H9 (cell line): ENCODE measurements at regions not wholly inside any gene's neighbourhood (a gene's known extent, or its start where the extent isn't known, plus 50 kb on each side); places are given as distances from the start of the nearest gene placed in this dataset.

Experiments used
- DNase-seq: peaks from one replicate; pipeline ENCODE4 v3.0.0-alpha.2; 2017
- H2AFZ ChIP-seq: one replicate; pipeline ENCODE4 v1.6.1; 2013; ENCODE audit warnings: mild to moderate bottlenecking, low read length, control low read depth, moderate library complexity
- H2AK5ac ChIP-seq: 2 replicates; pipeline ENCODE4 v1.6.1; 2013; ENCODE audit warnings: low read length, control low read depth, mixed read lengths; ENCODE audit not compliant: insufficient read length
- H2BK120ac ChIP-seq: one replicate; pipeline ENCODE4 v1.6.1; 2013; ENCODE audit warnings: low read depth, mild to moderate bottlenecking, low read length, control low read depth, inconsistent platforms; ENCODE audit not compliant: poor library complexity, severe bottlenecking
- H2BK12ac ChIP-seq: 2 replicates; pipeline ENCODE4 v1.6.1; 2013; ENCODE audit warnings: low read length, control low read depth, mixed read lengths, low read depth; ENCODE audit not compliant: insufficient read length
- H2BK15ac ChIP-seq: 2 replicates; pipeline ENCODE4 v1.6.1; 2013; ENCODE audit warnings: low read depth, low read length, control low read depth
- H2BK20ac ChIP-seq: one replicate; pipeline ENCODE4 v1.6.1; 2013; ENCODE audit warnings: low read depth, mild to moderate bottlenecking, low read length, control low read depth, inconsistent platforms; ENCODE audit not compliant: poor library complexity, severe bottlenecking
- H2BK5ac ChIP-seq: 2 replicates; pipeline ENCODE4 v1.6.1; 2013; ENCODE audit warnings: low read length, control low read depth, mixed read lengths; ENCODE audit not compliant: insufficient read length
- H3K14ac ChIP-seq: 2 replicates; pipeline ENCODE4 v1.6.1; 2013; ENCODE audit warnings: low read length, control low read depth; ENCODE audit not compliant: insufficient read depth
- H3K18ac ChIP-seq: 2 replicates; pipeline ENCODE4 v1.6.1; 2013; ENCODE audit warnings: low read depth, mild to moderate bottlenecking, mixed read lengths, low read length, control low read depth; ENCODE audit not compliant: insufficient read length
- H3K23ac ChIP-seq: 2 replicates; pipeline ENCODE4 v1.6.1; 2013; ENCODE audit warnings: low read length, control low read depth, mixed read lengths, low read depth; ENCODE audit not compliant: insufficient read length
- H3K23me2 ChIP-seq: 2 replicates; pipeline ENCODE4 v1.6.1; 2013; ENCODE audit warnings: low read depth, mild to moderate bottlenecking, mixed read lengths, low read length, control low read depth; ENCODE audit not compliant: insufficient read length, poor library complexity, severe bottlenecking
- H3K27ac ChIP-seq: 2 replicates; pipeline ENCODE4 v1.5.1; 2013; ENCODE audit warnings: low read length, control low read depth, mixed read lengths, low read depth; ENCODE audit not compliant: insufficient read length
- H3K27me3 ChIP-seq: 2 replicates; pipeline ENCODE4 v1.6.1; 2013; ENCODE audit warnings: low read length, control low read depth, inconsistent platforms; ENCODE audit not compliant: insufficient read depth
- H3K4ac ChIP-seq: 2 replicates; pipeline ENCODE4 v1.6.1; 2013; ENCODE audit warnings: low read depth, mild to moderate bottlenecking, control low read depth, inconsistent platforms, low read length, moderate library complexity
- H3K4me1 ChIP-seq: 2 replicates; pipeline ENCODE4 v1.6.1; 2013; ENCODE audit warnings: low read length, control low read depth, inconsistent platforms; ENCODE audit not compliant: insufficient read depth
- H3K4me2 ChIP-seq: 2 replicates; pipeline ENCODE4 v1.6.1; 2013; ENCODE audit warnings: low read length, control low read depth, mixed read lengths; ENCODE audit not compliant: insufficient read length, insufficient read depth
- H3K56ac ChIP-seq: 2 replicates; pipeline ENCODE4 v1.6.1; 2013; ENCODE audit warnings: low read depth, mild to moderate bottlenecking, mixed read lengths, low read length, control low read depth; ENCODE audit not compliant: insufficient read length
- H3K79me1 ChIP-seq: 2 replicates; pipeline ENCODE4 v1.6.1; 2013; ENCODE audit warnings: low read depth, mild to moderate bottlenecking, moderate library complexity, low read length, control low read depth, inconsistent platforms; ENCODE audit not compliant: insufficient read depth, poor library complexity, severe bottlenecking
- H3K79me2 ChIP-seq: 2 replicates; pipeline ENCODE4 v1.6.1; 2013; ENCODE audit warnings: low read length, control low read depth, inconsistent platforms; ENCODE audit not compliant: insufficient read depth
- H3K9ac ChIP-seq: 2 replicates; pipeline ENCODE4 v1.6.1; 2013; ENCODE audit warnings: low read length, control low read depth, mixed read lengths; ENCODE audit not compliant: insufficient read length; ENCODE audit errors: extremely low read depth
- H3K9me3 ChIP-seq: one replicate; pipeline ENCODE4 v1.6.1; 2013; ENCODE audit warnings: low read depth, low read length, inconsistent platforms; ENCODE audit not compliant: control insufficient read depth
- H3T11ph ChIP-seq: one replicate; pipeline ENCODE4 v1.6.1; 2013; ENCODE audit warnings: mild to moderate bottlenecking, low read length, control low read depth, inconsistent platforms
- H4K20me1 ChIP-seq: one replicate; pipeline ENCODE4 v1.6.1; 2013; ENCODE audit not compliant: control insufficient read depth, insufficient read length, insufficient read depth
- H4K5ac ChIP-seq: 2 replicates; pipeline ENCODE4 v1.6.1; 2013; ENCODE audit warnings: low read depth, mild to moderate bottlenecking, mixed read lengths, low read length, control low read depth; ENCODE audit not compliant: insufficient read length
- H4K8ac ChIP-seq: replicated peaks from 2 replicates; pipeline ENCODE4 v1.6.1; 2013; ENCODE audit warnings: low read length, control low read depth, mixed read lengths, low read depth; ENCODE audit not compliant: insufficient read length
- H4K91ac ChIP-seq: 2 replicates; pipeline ENCODE4 v1.6.1; 2013; ENCODE audit warnings: low read depth, mild to moderate bottlenecking, moderate library complexity, mixed read lengths, low read length, control low read depth; ENCODE audit not compliant: insufficient read length
- H3K27ac Mint-ChIP-seq, 3 experiments: 2 replicates in 2 of 3; 3 replicates in 1 of 3; pipeline ENCODE4 v1.8.0; 2020 to 2021; ENCODE audit warnings: mixed read lengths in 3 of 3, mild to moderate bottlenecking in 1 of 3, moderate library complexity in 1 of 3
- H3K27me3 Mint-ChIP-seq: 2 replicates; pipeline ENCODE4 v1.8.0; 2021; ENCODE audit warnings: low read depth, mild to moderate bottlenecking, moderate library complexity, mixed read lengths
- H3K36me3 Mint-ChIP-seq, 3 experiments: 2 replicates in 2 of 3; 3 replicates in 1 of 3; pipeline ENCODE4 v1.8.0; 2020 to 2021; ENCODE audit warnings: low read depth in 3 of 3, mixed read lengths in 3 of 3; ENCODE audit not compliant: insufficient read depth in 1 of 3
- H3K4me1 Mint-ChIP-seq, 2 experiments: 2 replicates each; pipeline ENCODE4 v1.8.0; 2020; ENCODE audit warnings: mixed read lengths in 2 of 2
- H3K4me3 Mint-ChIP-seq, 2 experiments: 2 replicates in 1 of 2; 3 replicates in 1 of 2; pipeline ENCODE4 v1.8.0; 2020 to 2021; ENCODE audit warnings: mild to moderate bottlenecking in 2 of 2, mixed read lengths in 2 of 2, moderate library complexity in 1 of 2
- H3K9me3 Mint-ChIP-seq, 2 experiments: 2 replicates in 1 of 2; 3 replicates in 1 of 2; pipeline ENCODE4 v1.8.0; 2020; ENCODE audit warnings: mild to moderate bottlenecking in 2 of 2, mixed read lengths in 2 of 2, moderate library complexity in 1 of 2
- CTCF ChIP-seq: fragments of 200-600 bp; sonication (generic); conservative IDR thresholded peaks from 3 replicates; pipeline ENCODE4 v1.8.0; 2021; ENCODE audit warnings: antibody characterized with exemption, mild to moderate bottlenecking
- WGBS: extraction: QIAGEN DNeasy Blood & Tissue Kit; methylation state at CpG from one replicate; pipeline ENCODE4 v1.1.7; 2013; ENCODE audit warnings: missing lambda C conversion rate, low lambda C conversion rate, mixed read lengths; ENCODE audit not compliant: insufficient read length; ENCODE audit errors: extremely low coverage; 5-methylcytosine and 5-hydroxymethylcytosine counted together

DNA sequence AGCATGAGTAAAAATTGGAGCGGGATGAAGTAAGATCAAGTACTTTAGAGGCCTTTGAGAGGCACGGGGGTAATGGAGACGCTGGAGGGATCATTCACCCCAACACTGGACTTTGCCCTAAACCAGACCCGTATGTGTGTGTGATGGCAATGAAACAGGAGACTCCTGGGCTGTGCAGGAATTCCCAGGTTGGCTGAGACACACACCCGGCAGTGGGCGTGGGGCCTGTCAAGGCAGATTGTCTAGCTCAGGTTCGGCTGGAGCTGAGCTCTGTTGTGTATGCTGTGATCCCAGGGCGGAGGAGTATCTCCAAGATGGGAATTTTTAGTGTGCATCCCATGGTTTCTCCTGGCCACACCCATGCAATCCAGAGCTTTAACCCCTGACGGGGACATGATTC is 83.2 kb upstream of the MC2R start:
- Mint-ChIP-seq H3K27me3 (peaks cover 3% of the 10 kb centered on the region), H3K9me3 (peaks cover 5% of the 10 kb centered on the region in 2 experiments; a peak in 3 of 5 replicates), H3K4me1 (peaks cover 0 to 4% of the 10 kb centered on the region in 2 experiments; a peak in 1 of 4 replicates), H3K27ac (no peak overlapping the region), H3K4me3 (no peak overlapping the region), H3K36me3 (no peaks in the 10 kb centered on the region)
- H3K79me1 ChIP-seq = no peaks in the 10 kb centered on the region
- H3K4me2 ChIP-seq = no peak overlapping the region
- no peaks in the 10 kb centered on the region for H3K27me3 ChIP-seq
- no peaks in the 10 kb centered on the region for H3K9me3 ChIP-seq
- no peaks in the 10 kb centered on the region for H3K23me2 ChIP-seq
- WGBS = no CpG with 5 or more reads among the region's 9 CpGs
- DNase-seq = no peak
- H2AK5ac ChIP-seq = no peak overlapping the region
- H3K27ac ChIP-seq = no peak overlapping the region
- H3T11ph ChIP-seq = no peak overlapping the region
- H3K9ac ChIP-seq = no peak overlapping the region
- no peaks in the 10 kb centered on the region for H3K79me2 ChIP-seq
- H2AFZ ChIP-seq = no peak overlapping the region
- no peak overlapping the region for H2BK12ac ChIP-seq
- no peak overlapping the region for H4K5ac ChIP-seq
- H4K20me1 ChIP-seq = no peaks in the 10 kb centered on the region
- H3K14ac ChIP-seq = no peak overlapping the region
- no peak overlapping the region for H2BK120ac ChIP-seq
- H3K4me1 ChIP-seq = no peaks in the 10 kb centered on the region
- no peak overlapping the region for H4K8ac ChIP-seq
- H3K56ac ChIP-seq = no peak overlapping the region
- H2BK5ac ChIP-seq = no peak overlapping the region
- H4K91ac ChIP-seq = no peak overlapping the region
- TF ChIP-seq CTCF = no peak
- H3K4ac ChIP-seq = no peak overlapping the region
- no peak overlapping the region for H3K23ac ChIP-seq
- H2BK15ac ChIP-seq = no peak overlapping the region
- H2BK20ac ChIP-seq = no peak overlapping the region
- no peak overlapping the region for H3K18ac ChIP-seq
